ENCODE measurements at regions not wholly inside any gene's neighbourhood (a gene's known extent, or its start where the extent isn't known, plus 50 kb on each side); places are given as distances from the start of the nearest gene placed in this dataset.

GRCh38 chr5:118478852-118479251, 509.5 kb downstream of the DTWD2 start:
- TF ChIP-seq CTCF (optimal IDR thresholded peaks at IDR 0.05 in 1 of 3, IDR thresholded peaks at IDR 0.05 in 1 of 3, conservative IDR thresholded peaks at IDR 0.05 in 1 of 3; ENCODE audit: extremely low read depth in 1 of 3, insufficient read depth in 2 of 3, low read length in 3 of 3) (no peak), EZH2 (IDR thresholded peaks at IDR 0.05; ENCODE audit: low read length) (no peak)
- Histone ChIP-seq H4K20me1 (ENCODE audit: control insufficient read depth, extremely low read depth, insufficient read depth, low read length) (no peaks in the 10 kb centered on the region), H3K4me2 (ENCODE audit: control insufficient read depth, extremely low read depth, insufficient read depth, low read depth, low read length) (no peak overlapping the region), H3K27ac (ENCODE audit: control insufficient read depth, insufficient read depth, low read length) (no peak overlapping the region), H3K27me3 (ENCODE audit: control insufficient read depth, extremely low read depth, insufficient read depth, low read length) (no peaks in the 10 kb centered on the region), H3K4me3 (ENCODE audit: control insufficient read depth in 2 of 3, extremely low read depth in 1 of 3, insufficient read depth in 2 of 3, low read depth in 1 of 3, low read length in 3 of 3) (no peak overlapping the region), H3K4me1 (ENCODE audit: control insufficient read depth, extremely low read depth, insufficient read depth, low read length) (no peaks in the 10 kb centered on the region), H3K9me1 (ENCODE audit: control insufficient read depth, extremely low read depth, insufficient read depth, low read length) (no peaks in the 10 kb centered on the region), H3K36me3 (ENCODE audit: control insufficient read depth in 2 of 2, extremely low read depth in 1 of 2, insufficient read depth in 2 of 2, low read length in 2 of 2) (no peaks in the 10 kb centered on the region), H3K9me3 (ENCODE audit: control insufficient read depth, low read depth, low read length) (no peaks in the 10 kb centered on the region), H3K79me2 (ENCODE audit: control insufficient read depth, insufficient read depth, low read length) (no peaks in the 10 kb centered on the region), H3K9ac (ENCODE audit: control insufficient read depth, extremely low read depth, insufficient read depth, low read length) (no peak overlapping the region), H2AFZ (ENCODE audit: control insufficient read depth, low read length) (no peak overlapping the region)
- dilution Hi-C loops (cut with MboI; ENCODE audit: extremely low pct_ligation_motif_present, low sequenced_read_pairs): no loop called here
- DNase-seq (ENCODE audit: low read depth, low spot score): no peak
- no peak for FAIRE-seq

- H3K27me3 ChIP-seq (ENCODE audit: control insufficient read depth, extremely low read depth, insufficient read depth, low read length): no peaks in the 10 kb centered on the region
- dilution Hi-C loops (cut with MboI; ENCODE audit: extremely low pct_ligation_motif_present, low sequenced_read_pairs): no loop called here
- no peaks in the 10 kb centered on the region for H3K36me3 ChIP-seq (ENCODE audit: control insufficient read depth in 2 of 2, extremely low read depth in 1 of 2, insufficient read depth in 2 of 2, low read length in 2 of 2)
- no peaks in the 10 kb centered on the region for H4K20me1 ChIP-seq (ENCODE audit: control insufficient read depth, extremely low read depth, insufficient read depth, low read length)
- no peak overlapping the region for H3K4me3 ChIP-seq (ENCODE audit: control insufficient read depth in 2 of 3, extremely low read depth in 1 of 3, insufficient read depth in 2 of 3, low read depth in 1 of 3, low read length in 3 of 3)
- H2AFZ ChIP-seq (ENCODE audit: control insufficient read depth, low read length): no peak overlapping the region
- no peak overlapping the region for H3K9ac ChIP-seq (ENCODE audit: control insufficient read depth, extremely low read depth, insufficient read depth, low read length)
- H3K4me2 ChIP-seq (ENCODE audit: control insufficient read depth, extremely low read depth, insufficient read depth, low read depth, low read length): no peak overlapping the region
- no peak for FAIRE-seq
- H3K9me1 ChIP-seq (ENCODE audit: control insufficient read depth, extremely low read depth, insufficient read depth, low read length): no peaks in the 10 kb centered on the region
- H3K27ac ChIP-seq (ENCODE audit: control insufficient read depth, insufficient read depth, low read length): no peak overlapping the region
- H3K79me2 ChIP-seq (ENCODE audit: control insufficient read depth, insufficient read depth, low read length): no peaks in the 10 kb centered on the region
- DNase-seq (ENCODE audit: low read depth, low spot score): no peak
- H3K9me3 ChIP-seq (ENCODE audit: control insufficient read depth, low read depth, low read length): no peaks in the 10 kb centered on the region
- H3K4me1 ChIP-seq (ENCODE audit: control insufficient read depth, extremely low read depth, insufficient read depth, low read length): no peaks in the 10 kb centered on the region
- TF ChIP-seq CTCF (optimal IDR thresholded peaks at IDR 0.05 in 1 of 3, IDR thresholded peaks at IDR 0.05 in 1 of 3, conservative IDR thresholded peaks at IDR 0.05 in 1 of 3; ENCODE audit: extremely low read depth in 1 of 3, insufficient read depth in 2 of 3, low read length in 3 of 3) (no peak), EZH2 (IDR thresholded peaks at IDR 0.05; ENCODE audit: low read length) (no peak)
Measured at GRCh38 chr5:118468085-118468484, 520.3 kb downstream of the DTWD2 start.

Measured in keratinocyte (primary cell).